Osteoblast (primary cell): ENCODE measurements at regions not wholly inside any gene's neighbourhood (a gene's known extent, or its start where the extent isn't known, plus 50 kb on each side); places are given as distances from the start of the nearest gene placed in this dataset.

ENCODE experiments used
- DNase-seq: peaks from one replicate; pipeline ENCODE4 v3.0.0; 2011; ENCODE audit warnings: low spot score, mixed read lengths; ENCODE audit not compliant: insufficient read length; ENCODE audit errors: missing footprints
- H2AFZ ChIP-seq: 2 replicates; pipeline ENCODE4 v1.6.0; 2011; ENCODE audit warnings: mild to moderate bottlenecking, low read length
- H3K27ac ChIP-seq: 2 replicates; pipeline ENCODE4 v1.5.1; 2011; ENCODE audit warnings: mild to moderate bottlenecking, low read depth, low read length, moderate library complexity
- H3K27me3 ChIP-seq: 2 replicates; pipeline ENCODE4 v1.6.0; 2012; ENCODE audit warnings: mild to moderate bottlenecking, control low read depth, inconsistent platforms, low read length, moderate library complexity; ENCODE audit not compliant: insufficient read depth
- H3K36me3 ChIP-seq: 2 replicates; pipeline ENCODE4 v1.5.1; 2011; ENCODE audit warnings: mild to moderate bottlenecking, low read length, control low read depth, moderate library complexity; ENCODE audit not compliant: insufficient read depth
- H3K4me1 ChIP-seq: 2 replicates; pipeline ENCODE4 v1.5.1; 2011; ENCODE audit warnings: mild to moderate bottlenecking, low read length, control low read depth, moderate library complexity; ENCODE audit not compliant: insufficient read depth
- H3K4me2 ChIP-seq: 2 replicates; pipeline ENCODE4 v1.6.0; 2011; ENCODE audit warnings: mild to moderate bottlenecking, low read length; ENCODE audit not compliant: insufficient read depth
- H3K4me3 ChIP-seq: fragments of 200-600 bp; sonication (generic); 3 replicates; pipeline ENCODE4 v1.5.1; 2012; ENCODE audit warnings: mild to moderate bottlenecking, low read length, inconsistent platforms; ENCODE audit not compliant: insufficient read depth
- H3K79me2 ChIP-seq: 2 replicates; pipeline ENCODE4 v1.6.0; 2012; ENCODE audit warnings: mild to moderate bottlenecking, low read length, control low read depth, inconsistent platforms; ENCODE audit not compliant: insufficient read depth
- H3K9me3 ChIP-seq: 2 replicates; pipeline ENCODE4 v1.5.1; 2011; ENCODE audit warnings: low read depth, low read length, control low read depth
- H4K20me1 ChIP-seq: 2 replicates; pipeline ENCODE4 v1.6.0; 2012; ENCODE audit warnings: mild to moderate bottlenecking, low read length, control low read depth; ENCODE audit not compliant: insufficient read depth
- CTCF ChIP-seq: IDR thresholded peaks from 2 replicates; pipeline ENCODE4 v1.5.1; 2011; ENCODE audit warnings: mild to moderate bottlenecking, low read depth, low read length, moderate library complexity; ENCODE audit errors: extremely low read depth

GRCh38 chr2:217011576-217011975 lies 151.7 kb upstream of the TNP1 start:
- Histone ChIP-seq H3K27me3 (peaks cover 16% of the 10 kb centered on the region), H2AFZ (no peak overlapping the region), H3K4me2 (no peak overlapping the region), H3K4me3 (no peak overlapping the region), H3K9me3 (no peaks in the 10 kb centered on the region), H3K36me3 (no peaks in the 10 kb centered on the region), H3K4me1 (no peaks in the 10 kb centered on the region), H4K20me1 (no peaks in the 10 kb centered on the region), H3K27ac (no peak overlapping the region), H3K79me2 (no peaks in the 10 kb centered on the region)
- no peak for DNase-seq
- no peak for TF ChIP-seq CTCF

GRCh38 chr2:217010173-217010572 lies 150.3 kb upstream of the TNP1 start:
- no peak overlapping the region for H2AFZ ChIP-seq
- H3K9me3 ChIP-seq = no peaks in the 10 kb centered on the region
- H3K4me3 ChIP-seq = no peak overlapping the region
- H4K20me1 ChIP-seq = no peaks in the 10 kb centered on the region
- H3K4me2 ChIP-seq = no peak overlapping the region
- no peaks in the 10 kb centered on the region for H3K79me2 ChIP-seq
- H3K27ac ChIP-seq = no peak overlapping the region
- no peak for DNase-seq
- no peaks in the 10 kb centered on the region for H3K4me1 ChIP-seq
- no peaks in the 10 kb centered on the region for H3K36me3 ChIP-seq
- H3K27me3 ChIP-seq = peaks cover 18% of the 10 kb centered on the region
- no peak for TF ChIP-seq CTCF

- Histone ChIP-seq H3K36me3 (no peaks in the 10 kb centered on the region), H2AFZ (no peak overlapping the region), H3K27me3 (peaks cover 16% of the 10 kb centered on the region), H4K20me1 (no peaks in the 10 kb centered on the region), H3K4me3 (no peak overlapping the region), H3K4me2 (no peak overlapping the region), H3K9me3 (no peaks in the 10 kb centered on the region), H3K4me1 (no peaks in the 10 kb centered on the region), H3K79me2 (no peaks in the 10 kb centered on the region), H3K27ac (no peak overlapping the region)
- DNase-seq = no peak
- no peak for TF ChIP-seq CTCF
Observed at GRCh38 chr2:217008794-217009193, 148.9 kb upstream of the TNP1 start.

GRCh38 chr2:217006217-217006616 lies 146.4 kb upstream of the TNP1 start:
- no peaks in the 10 kb centered on the region for H4K20me1 ChIP-seq
- no peak for DNase-seq
- H2AFZ ChIP-seq = no peak overlapping the region
- H3K36me3 ChIP-seq = no peaks in the 10 kb centered on the region
- H3K4me2 ChIP-seq = no peak overlapping the region
- no peaks in the 10 kb centered on the region for H3K79me2 ChIP-seq
- H3K4me1 ChIP-seq = no peaks in the 10 kb centered on the region
- peaks cover 8% of the 10 kb centered on the region for H3K27me3 ChIP-seq
- no peak overlapping the region for H3K27ac ChIP-seq
- no peaks in the 10 kb centered on the region for H3K9me3 ChIP-seq
- TF ChIP-seq CTCF = no peak
- H3K4me3 ChIP-seq = no peak overlapping the region
